NCI-H2029 (cell line): ENCODE measurements at regions not wholly inside any gene's neighbourhood (a gene's known extent, or its start where the extent isn't known, plus 50 kb on each side); places are given as distances from the start of the nearest gene placed in this dataset.
A peak's percentile ranks its signal among the peaks of the same experiment; 100 is the strongest.
"Not testable (repeated sequence)": the region's sequence is repeated elsewhere in the genome, so short reads cannot be mapped to it uniquely, and the experiment has no call there.

Experiments used
- DNase-seq: peaks from one replicate; lab custom pipeline; 2025; lab: John Stamatoyannopoulos, UW

DNA sequence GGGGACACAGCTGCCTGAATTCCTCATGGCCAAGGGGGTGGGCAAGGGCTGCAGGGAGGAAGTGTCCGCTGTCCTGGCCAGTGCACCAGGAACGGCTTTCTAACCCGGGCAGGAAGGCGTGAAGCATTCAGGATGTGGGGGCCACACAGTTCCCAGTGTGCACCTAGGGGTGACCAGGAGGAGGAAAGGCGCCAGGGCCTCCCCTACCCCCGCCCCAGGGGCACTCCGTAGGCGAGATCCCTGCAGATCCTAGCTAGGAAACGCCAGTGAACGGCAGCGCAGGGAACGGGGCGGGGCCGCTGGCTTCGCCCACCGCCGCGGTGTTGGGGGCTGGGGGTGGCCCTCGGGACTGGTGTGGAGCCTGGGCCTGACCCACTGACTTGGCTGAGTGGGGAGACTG is 199.6 kb downstream of the USP22 start:
- DNase-seq, result not testable (repeated sequence)

DNA sequence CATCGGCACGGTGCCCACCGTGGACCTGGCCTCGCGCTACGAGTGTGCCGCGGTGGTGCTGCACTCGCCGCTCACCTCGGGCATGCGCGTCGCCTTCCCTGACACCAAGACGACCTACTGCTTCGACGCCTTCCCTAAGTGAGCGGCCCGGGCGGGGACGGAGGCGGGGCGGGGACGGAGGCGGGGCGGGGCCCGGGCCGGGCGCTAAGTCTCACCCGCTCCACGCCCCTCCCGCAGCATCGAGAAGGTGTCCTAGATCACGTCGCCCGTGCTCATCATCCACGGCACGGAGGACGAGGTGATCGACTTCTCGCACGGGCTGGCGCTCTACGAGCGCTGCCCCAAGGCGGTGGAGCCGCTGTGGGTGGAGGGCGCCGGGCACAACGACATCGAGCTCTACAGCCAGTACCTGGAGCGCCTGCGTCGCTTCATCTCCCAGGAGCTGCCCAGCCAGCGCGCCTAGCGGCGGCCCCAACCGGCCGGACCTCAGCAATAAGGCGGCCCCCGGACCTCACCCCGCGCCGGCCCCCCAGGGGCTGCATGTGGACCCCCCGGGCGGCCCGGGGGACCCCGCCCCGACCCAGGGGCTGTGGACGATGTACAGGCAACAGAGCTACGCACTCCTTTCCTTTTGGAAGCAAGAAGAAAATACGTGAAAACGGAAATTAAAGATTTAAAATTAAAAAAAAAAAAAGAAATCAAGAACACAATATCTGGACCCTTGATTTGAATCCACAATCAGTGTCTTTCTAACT is 198.8 kb downstream of the USP22 start:
- DNase-seq, result not testable (repeated sequence)

- not testable (repeated sequence) for DNase-seq
These were observed 193.9 kb downstream of the USP22 start for GRCh38 chr17:20848869-20849443.

GRCh38 chr17:20851591-20852238 is 191.1 kb downstream of the USP22 start:
- DNase-seq, result not testable (repeated sequence)

DNA sequence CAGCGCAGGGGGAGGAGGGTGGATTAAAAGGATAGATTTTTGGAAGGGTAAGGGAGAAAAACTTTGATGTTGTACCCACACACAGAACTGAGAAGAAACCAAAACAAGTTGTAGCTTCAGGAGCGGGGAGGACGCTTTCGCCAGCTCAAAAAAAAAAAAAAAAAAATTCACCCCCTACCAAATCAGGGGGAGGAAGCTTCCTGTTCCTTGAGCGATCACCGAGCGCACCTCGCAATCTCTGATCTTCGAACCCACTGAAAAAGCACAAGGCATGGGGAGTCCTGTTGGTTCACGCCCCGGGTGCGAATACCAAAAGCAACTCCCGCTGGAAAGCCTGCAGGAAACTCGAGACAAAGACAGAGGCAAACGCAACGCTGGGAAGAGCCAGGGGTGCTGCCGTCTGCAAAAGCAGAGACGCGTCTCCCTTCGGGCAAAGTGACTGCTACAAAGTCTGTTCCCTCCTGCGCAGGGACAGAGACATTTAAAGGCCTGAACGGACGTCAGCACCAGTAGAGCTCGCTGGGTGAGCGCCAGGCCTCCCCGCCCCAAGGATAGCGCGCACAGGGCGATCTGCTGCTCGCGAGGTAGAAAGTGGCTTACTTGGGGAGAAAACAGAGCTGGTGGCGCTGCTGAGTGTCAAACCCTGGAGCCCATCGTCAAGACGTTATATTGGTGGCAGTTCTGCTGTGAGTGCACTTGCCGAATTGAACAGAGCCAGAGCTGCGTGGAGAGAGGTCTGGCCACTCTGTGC is 190.4 kb downstream of the USP22 start:
- peak; percentile 7 for DNase-seq

GRCh38 chr17:20852990-20853370 is 189.8 kb downstream of the USP22 start:
- no peak for DNase-seq

GRCh38 chr17:20855910-20856470 is 186.8 kb downstream of the USP22 start:
- not testable (repeated sequence) for DNase-seq

DNA sequence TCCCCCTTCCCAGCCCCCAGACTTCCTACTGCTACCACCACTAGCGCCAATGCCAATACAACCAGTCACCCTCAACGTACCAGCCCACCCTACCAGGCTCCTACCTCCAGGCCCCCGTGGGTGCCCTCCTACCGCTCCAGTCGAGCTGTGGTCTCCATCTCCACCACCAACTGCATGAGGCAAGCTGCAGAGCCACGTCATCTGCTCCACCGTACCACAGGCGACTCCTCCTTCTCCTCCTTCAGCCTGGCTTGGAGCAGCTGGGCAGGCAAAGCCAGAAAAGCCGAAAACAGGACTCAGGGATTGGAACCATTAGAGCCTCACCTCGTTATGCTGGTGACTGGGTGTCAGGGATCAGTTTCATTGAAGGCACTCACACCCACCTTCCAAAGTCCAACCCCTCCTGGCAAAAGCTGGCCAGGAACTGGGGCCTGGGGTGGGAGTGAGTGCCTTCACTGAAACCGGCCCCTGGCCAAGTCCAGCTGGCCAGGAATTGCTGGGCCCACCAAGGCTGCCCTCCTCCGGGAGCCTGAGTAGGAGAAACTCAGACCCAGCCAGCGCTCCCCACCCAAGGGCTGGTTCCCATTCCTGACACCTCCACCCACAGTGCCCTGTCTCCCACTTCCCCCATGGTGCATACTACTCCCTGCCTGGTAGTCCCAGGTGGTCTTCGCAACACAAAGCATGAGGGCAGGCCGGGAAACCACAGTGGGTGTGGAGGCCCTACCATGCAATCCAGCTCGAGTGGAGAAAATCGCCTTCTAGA is 176.2 kb downstream of the USP22 start:
- DNase-seq, result not testable (repeated sequence)

- DNase-seq, result not testable (repeated sequence)
These were observed 175.3 kb downstream of the USP22 start for GRCh38 chr17:20867436-20867937.

GRCh38 chr17:20867938-20868661 is 174.7 kb downstream of the USP22 start:
- DNase-seq, result not testable (repeated sequence)

- DNase-seq, result not testable (repeated sequence)
These were observed 174.2 kb downstream of the USP22 start for GRCh38 chr17:20868662-20869007.

- not testable (repeated sequence) for DNase-seq
These were observed 169.6 kb downstream of the USP22 start for GRCh38 chr17:20873173-20873572.

- not testable (repeated sequence) for DNase-seq
These were observed 169.0 kb downstream of the USP22 start for GRCh38 chr17:20873688-20874328.

DNA sequence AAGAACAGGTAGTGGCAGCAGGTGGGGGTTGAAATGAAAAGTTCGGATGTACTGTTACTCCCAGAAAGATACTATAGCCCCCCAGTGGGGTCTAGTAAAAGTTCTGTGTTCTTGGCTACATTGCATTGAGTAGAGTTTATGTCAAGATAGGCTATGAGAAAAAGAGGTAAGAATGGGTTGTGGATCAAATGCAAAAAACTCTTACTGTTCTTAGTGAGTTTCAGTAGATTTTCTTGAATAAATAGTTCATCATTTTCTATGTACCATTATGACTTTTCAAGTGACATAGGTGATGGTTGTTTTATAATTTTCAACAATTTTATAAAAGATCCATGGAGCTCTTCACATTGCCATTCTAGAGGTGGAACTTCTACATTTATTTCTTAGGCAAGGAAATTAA is 165.4 kb downstream of the USP22 start:
- not testable (repeated sequence) for DNase-seq

DNA sequence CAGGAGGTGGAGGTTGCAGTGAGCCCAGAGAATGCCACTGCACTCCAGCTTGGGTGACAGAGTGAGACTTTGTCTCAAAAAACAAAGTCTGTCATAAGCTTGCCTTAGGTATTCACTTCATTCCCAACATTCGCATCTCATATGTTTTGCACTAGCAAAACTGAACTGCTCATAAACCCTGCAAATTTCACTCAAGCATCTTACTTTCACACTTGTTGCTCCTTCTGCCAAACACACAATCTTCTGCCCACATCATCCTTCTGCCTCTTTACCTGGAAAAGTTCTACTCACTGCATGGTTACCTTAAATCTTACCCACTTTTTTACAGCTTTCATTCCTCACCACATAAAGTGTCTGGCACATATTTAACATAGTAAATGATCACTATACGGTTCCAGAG is 152.5 kb downstream of the USP22 start:
- no peak for DNase-seq

DNA sequence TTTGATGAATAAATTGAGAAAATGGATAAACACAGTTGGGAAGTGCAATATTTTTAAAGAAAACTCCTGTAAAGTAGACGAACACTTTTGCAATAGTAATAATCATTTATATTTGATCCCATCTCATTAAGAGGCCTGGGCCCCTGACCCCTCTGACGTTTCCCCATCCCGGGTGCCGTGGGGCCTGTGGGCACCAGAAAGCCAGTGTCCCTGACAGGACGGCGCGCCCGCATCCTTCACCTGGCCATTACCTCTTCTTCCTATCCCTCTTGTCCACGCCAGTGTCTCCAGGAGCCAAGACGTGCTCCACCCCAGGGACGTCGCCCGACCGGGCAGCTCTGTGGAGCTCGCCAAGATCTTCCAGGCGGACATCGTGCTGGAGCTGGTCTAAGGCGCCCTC is 147.4 kb downstream of the USP22 start:
- not testable (repeated sequence) for DNase-seq

GRCh38 chr17:20896153-20896649 is 146.6 kb downstream of the USP22 start:
- DNase-seq, result no peak

DNA sequence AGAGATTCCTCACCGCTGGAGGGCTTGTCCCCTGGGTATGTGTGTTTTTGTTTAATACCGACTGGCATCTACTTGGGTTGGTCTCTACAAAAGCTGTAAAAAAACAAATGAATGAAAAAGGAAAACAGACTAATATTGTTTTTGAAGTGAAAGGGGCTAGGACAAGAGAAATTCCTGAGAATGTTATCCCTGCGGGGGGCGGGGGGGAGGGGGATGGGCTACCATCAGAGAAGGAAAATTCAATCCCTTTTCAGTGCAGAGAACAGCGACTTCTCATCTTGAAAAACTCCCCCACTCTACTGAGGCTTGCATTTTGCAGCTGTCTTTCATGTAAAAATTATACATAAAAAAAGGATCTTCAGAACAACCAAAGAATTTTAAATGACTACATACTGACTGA is 144.1 kb downstream of the USP22 start:
- DNase-seq, result not testable (repeated sequence)

GRCh38 chr17:20902496-20902895 is 140.3 kb downstream of the USP22 start:
- not testable (repeated sequence) for DNase-seq

DNA sequence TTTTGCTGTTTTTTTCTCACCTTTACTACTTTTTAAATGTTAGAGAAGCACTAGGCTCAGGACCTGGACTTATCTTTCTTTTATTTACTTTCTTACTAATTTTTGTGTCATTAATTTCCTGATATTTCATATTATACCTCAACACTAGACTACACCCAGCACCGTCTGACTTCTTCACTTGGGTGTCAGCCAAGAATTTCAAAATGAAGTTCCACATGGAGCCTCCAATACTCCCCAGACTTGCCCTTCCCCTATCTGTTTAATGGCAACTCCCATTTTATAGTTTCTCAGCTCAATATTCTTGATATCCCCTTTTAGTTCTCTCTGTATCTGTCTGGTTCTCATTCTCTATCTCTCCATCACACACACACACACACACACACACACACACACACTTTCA is 139.3 kb downstream of the USP22 start:
- not testable (repeated sequence) for DNase-seq
